NCI-H2107 treated with DMSO at 0.1 percent for 48 hours (cell line): ENCODE measurements at regions not wholly inside any gene's neighbourhood (a gene's known extent, or its start where the extent isn't known, plus 50 kb on each side); places are given as distances from the start of the nearest gene placed in this dataset.
A peak's percentile ranks its signal among the peaks of the same experiment; 100 is the strongest.

Experiments used
- DNase-seq: peaks from one replicate; lab custom pipeline; 2025; ENCODE audit not compliant: unreplicated experiment; lab: John Stamatoyannopoulos, UW

DNA sequence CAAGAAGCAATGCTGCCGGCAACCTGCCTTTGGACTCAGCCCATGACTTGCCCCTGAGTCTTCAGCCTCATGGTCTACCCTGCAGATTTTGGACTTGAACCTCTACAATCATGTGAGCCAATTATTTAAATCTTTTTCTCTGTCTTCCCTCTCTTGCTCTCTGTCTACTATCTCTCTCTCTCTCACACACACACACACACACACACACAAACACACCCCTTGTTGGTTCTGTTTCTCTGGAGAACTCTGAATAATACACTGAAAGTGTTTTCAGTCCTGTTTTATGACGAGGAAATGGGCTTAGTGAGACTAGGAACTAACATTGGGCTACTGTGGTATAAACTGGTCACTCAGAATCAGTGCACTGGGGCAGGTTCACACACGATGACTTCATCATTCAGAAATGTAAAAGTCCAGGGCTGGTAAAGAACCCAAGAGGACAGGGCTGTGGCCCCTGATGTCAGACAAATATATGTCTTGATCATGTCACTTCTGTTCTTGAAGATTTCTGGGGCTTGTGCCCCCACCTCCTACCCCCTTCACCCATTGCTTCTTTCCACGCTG is 266.1 kb upstream of the SIX2 start:
- DNase-seq, result no peak

DNA sequence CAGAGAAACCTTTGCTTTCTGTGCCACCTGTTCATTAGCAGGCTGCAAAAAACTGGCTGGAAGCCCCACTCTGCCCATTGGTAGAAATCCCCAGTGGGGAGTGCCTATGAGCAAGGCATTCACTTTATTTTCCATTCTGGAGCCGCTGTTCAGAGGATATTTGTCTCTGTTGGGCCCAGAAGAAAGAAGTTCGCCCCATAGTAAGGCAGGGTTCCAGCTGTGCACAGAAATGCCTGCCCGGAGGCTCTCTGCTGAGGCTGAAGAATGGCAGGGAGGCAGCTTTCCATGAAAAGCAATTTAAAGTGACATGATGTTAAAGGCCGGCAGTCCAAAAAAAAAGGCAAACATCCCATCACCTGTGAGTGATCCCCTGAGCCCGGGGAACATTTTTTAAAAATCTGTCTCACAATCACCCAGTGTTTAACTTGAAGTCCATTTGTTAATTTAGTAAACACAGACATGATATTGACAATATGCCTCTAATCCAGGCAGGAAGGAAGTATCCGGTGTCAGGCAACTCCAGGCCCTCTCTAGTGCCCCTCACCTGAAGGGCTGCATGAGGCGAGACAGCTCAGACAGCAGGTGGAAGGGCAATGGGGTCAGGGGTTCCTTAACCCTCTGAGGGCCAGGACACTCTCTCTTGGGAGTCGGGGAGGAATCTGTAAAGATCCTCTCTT is 265.1 kb upstream of the SIX2 start:
- peak; percentile 47 for DNase-seq

DNA sequence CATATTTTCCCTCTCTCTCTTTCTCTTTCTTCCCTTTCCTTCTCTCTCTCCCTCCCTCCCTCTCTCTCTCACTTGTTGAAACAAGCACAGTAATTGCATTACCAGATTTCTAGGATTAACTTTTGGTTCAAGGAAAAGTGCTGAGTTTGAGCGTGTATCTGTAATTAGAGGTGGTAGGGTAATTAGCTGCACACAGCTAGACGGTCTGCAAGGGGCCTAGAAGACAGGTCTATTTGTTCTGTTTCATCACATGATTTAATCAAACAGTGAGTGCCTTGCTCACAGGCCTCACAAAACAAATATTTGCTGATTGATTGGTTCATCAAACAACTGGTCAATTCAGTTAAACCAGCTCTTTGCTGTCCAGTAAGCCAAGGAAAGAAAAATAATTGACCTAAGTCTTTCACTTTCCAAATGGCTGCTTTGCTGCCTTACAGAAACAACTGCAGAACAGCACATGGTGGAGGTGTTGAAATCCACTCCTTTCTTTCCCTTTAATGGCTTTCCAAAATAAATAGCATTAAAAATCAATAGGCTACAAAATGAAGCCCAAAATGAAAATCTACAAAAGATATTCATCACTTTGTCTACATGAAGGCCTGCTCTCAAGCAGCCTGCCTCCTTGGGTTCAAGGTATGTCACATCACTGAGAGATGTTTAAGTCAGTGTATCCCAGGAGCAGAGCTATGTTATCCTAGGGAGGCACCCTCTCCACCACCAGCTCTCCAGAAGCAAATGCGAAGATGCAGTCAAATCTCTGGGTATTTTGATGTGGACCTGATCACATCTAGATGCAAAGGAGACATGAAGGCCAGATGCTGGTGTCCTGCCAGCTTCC is 264.4 kb upstream of the SIX2 start:
- no peak for DNase-seq

DNA sequence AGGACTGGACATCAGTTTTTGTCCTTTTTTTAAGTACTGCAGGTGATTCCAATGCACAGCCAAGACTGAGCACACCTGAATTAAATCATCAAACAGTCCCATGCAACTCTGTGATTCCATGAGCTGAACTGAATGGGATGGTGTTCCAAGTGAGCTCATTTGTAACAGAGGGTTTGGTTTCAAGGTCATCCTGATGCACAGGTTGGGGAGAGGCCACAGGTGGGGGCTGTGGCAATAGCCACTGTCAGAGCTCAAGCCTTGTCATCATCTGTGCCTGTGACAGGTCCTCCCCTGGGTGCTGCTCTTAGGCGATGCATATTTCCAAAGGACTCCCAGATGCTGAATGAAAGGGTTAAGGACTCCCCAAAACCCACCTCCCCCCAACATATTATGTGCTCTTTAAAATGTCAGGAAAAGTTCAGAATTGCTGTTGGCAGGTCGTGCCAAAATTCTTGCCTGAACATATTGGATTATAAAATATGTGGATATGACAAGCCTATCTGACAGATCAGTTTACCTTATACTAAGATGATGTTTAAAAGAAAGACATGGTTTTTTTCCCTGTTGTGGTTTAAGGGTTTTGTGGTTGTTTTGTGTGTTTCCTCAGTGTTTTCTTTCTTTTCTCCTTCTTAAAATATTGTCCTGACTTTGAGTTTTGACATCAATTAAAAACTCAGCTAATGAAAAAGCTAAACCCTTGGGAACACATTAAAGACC is 263.5 kb upstream of the SIX2 start:
- DNase-seq, result no peak

DNA sequence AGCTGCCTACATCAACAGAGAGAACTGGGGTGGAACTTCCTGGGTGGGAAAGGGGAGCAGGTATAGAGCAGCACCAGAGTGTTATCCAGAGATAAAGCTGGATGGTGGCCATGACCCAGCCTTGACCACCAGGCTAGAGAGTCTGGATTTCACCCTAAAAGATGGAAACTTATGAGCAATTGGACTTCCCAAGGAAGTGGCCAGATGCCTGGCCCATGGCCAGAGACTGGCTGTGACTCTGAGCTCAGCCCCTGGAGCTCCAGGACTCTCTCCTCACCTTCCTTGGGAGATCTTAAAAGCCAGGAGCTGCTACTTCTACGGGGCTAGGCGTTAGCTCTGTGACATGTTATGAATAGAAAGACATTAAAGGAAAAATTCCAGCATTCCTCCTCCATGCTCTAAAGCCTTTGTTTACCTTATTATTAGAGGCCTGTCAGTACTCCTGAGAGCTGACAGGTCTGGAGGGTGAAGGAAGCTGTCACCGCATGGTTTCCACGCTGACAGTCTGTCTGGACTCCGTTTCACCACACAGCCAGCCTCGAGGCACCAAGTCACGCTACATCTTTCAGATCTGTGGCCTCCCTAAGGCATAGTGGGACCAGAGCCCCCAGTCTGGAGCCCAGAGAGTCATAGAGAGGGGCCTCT is 260.0 kb upstream of the SIX2 start:
- DNase-seq, result no peak

DNA sequence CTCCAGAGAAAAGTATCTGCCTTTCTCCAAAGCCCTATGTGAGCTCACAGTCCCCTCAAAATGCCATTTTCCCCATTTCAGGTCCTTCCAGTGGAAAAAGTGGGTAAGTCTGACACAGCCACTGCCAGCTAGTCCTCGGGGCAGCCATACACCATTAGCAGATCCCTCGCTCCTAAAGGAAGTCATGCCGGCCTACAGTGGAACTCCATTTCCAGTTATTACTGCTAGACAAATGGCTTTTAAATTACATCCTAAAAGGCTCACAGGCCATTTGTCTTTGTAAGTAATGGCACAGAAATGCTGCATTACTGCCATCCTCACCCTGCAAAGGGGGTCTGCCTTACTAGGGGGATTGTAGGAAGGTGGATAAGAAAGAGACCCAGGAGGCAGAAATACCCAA is 259.4 kb upstream of the SIX2 start:
- no peak for DNase-seq

DNA sequence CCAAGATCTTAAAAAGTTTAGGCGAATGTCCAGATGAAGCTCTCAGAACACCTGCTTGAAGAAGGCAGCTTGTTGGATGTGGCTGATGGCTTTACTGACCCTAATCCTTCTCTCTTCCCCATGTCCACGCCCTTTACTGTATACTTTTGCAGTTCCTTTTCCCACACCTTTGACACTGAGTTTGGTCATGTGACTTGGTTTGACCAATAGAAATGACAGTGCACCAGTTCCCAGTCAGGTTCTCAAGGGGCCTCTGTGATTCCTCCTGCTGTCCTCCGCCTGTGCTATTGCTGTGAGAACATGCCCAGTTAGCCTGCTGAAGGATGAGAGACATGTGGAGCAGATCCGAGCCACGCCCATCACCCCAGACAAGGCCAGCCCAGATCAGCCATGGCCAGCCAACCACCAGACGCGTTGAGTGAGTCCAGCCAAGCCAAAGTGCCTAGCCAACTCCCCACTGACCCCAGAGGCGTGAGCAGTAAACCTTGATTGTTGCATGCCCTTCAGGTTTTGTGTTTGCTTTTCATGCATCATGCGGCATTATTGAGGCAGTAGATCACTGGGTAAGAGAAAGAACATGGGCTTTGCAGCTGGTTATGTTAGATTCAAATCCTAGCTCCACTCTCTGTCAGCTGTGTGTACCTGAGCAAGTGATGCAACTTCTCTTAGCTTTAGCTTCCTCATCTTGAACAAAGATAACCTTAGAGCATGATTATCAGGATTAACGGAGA is 258.0 kb upstream of the SIX2 start:
- DNase-seq, result no peak

DNA sequence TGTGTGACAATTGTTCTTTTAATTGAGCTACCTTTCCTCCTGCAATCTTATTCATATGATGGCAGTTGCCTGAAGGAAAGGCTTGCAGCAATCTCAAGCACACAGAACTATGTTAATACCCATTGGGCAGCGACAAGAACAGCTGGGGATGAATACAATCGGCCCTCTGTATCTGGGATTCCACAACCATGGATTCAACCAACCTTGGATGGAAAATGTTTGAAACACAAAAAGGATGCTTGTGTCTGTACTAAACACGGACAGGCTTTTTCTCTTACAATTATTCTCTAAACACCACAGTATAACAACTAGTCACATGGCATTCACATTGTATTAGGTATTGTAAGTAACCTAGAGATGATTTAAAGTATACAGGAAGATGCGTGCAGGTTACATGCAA is 256.1 kb upstream of the SIX2 start:
- DNase-seq, result no peak

DNA sequence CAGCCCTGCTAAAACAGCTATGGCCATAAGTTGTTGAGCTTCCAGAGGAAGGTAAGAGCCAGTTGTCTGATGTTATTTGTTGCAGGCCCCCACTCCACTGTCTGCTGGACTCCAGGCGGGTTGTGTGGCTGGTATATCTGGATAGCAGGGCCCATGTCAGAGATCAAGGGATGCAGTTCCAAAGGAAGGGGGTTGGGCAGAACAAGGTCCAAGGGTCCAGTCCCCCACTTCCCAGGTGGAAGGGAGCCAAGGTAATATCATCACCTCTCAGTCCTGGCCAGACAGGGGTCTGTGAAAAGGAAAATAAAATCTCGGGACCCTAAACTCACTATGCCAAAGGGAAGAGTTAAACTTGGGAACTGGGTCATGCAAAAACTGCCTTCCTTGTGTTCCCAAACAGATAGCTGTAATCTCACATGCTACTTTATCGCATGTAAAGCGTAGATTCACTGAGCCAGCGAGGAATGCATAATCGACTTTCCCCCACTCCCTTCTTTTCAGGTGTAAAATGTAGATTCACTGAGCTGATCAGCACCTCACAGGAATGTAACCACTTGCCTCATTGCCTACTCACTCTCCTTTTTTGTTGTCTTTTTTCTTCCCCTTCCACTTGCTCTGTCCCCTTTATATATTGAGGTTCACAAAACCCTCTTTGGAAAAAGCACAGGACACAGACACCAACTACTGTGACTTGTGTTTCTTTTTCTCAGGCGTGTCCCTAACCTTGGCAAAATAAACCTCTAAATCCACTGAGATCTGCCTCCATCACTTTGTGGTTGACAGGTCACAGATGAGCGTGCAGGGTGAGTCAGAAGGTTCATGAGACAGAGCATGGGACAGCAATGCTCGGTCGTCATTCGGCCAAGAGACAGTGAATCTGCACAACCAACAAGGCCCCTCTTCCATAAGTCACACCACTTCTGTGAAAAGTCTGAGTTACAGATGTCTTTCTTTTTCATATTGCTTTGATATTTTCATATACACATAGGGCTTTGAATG is 255.3 kb upstream of the SIX2 start:
- DNase-seq, result no peak

DNA sequence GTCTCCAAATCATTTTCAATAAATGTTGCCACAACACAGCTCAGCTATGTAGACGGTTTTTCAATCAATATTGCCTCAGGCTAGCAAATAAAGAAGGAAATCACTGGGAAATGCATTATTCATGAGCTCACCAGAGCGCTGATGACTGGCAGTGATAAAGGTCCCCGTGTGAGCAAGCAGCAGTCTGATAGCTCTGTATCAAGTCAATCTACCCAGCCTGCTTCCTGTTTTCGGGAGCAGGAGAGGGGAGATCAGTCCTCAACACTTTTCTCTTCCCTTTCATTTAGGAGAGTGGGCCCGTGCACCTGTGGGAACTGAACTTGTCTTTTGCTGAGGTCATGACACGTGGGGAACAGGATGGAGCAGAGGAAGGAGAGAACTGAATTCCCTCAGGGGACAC is 253.9 kb upstream of the SIX2 start:
- no peak for DNase-seq

DNA sequence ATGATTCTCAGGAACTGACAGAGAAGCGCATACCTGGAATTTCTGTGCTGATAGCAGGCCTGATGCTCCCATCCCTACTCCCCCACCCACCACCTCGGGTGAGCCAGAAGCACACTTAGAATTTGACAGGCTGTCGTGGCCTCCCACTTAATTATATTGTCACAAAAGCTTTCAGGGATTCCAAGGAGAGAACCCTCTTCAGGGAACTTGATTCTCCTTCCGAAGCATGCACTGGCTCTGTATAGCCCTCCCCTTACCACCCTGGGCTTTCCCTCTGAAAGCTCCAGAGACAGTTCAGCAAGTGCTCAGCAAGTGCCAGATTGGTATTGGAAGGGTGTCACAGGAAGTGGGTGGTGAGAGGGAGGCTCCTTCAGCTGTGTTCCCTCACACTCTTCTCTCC is 252.5 kb upstream of the SIX2 start:
- no peak for DNase-seq

DNA sequence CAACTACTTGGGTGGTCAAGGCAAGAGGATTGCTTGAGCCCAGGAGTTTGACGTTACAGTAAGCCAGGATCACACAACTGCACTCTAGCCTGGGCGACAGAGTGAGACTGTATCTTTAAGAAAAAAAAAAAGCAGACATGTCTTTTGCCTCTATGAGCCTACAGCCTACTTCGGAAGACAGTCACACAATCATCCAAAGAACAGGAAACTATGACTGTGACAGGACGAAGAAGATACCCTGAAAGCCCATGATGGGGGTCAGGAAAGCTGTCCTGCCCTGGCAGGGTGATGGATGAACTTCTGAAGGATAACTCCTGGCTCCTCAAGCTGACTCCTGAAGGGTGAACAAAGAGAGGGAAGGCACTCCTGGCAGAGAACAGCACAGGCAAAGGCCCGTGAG is 251.7 kb upstream of the SIX2 start:
- no peak for DNase-seq

DNA sequence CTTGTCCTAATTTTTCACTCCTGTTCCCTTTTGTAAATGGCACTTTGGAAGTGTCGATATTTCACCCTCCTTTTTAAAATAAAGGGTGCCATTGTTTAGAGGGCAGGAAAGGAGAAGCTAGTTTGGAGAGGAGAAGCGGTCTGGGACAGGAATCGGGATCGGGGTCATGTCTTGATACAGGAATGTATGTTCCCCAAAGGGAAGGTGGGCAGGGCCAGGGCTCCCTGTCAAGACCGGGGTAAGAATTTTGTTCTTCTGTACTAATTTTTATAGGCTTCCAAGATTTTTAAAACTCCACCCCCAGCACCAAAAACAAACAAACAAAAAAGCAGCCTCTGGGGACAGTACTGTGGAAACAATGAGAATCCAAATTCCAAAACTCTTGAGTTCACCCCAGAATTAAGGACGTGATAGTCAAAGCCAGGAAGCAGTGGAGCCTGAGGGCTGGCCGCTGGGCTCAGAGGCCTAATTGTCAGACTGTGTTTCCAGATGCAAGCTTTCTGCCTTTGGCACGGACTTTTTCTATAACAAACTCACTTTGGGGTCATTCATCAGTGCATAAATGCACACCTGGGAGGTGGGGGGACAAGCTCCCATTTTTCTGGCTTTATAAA is 250.4 kb upstream of the SIX2 start:
- DNase-seq, result no peak

DNA sequence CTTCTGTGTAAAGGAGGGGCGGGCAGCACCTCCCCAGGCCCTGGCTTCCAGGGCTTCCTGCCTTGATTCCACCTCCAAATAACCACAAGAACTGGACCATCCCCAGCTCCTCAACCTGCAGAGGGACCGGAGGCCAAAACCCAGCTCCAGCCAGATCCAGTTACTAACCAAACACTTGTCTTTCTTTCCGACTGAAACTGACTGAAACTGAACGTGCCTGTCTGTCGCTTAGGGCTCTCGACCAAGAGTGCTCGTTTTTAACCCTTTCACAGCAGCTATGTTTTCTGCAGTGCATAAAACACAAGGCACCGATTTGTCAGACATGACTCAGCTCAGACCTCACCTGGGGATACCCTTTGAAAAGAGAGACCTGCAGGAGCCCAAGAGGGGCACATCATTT is 249.9 kb upstream of the SIX2 start:
- peak; percentile 94 for DNase-seq

DNA sequence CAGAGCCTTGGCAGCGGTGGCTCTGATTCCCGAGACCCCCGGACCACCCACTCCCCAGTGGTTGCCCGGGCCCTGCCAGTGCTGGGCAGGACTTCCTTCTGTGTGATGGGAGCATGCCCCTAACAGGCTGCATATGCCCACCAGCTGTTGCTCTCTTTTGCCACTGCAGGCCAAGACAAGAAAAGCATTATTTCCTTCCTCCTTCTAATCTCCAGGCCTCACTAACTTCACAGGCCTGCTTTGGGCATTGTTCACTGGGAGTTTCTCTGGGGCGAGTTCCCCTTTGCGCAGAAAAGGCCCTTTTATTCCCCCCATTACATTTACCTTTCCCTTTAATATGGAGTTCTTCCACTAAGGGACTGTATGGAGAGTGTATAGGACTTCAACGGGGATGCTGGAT is 249.1 kb upstream of the SIX2 start:
- DNase-seq, result no peak

DNA sequence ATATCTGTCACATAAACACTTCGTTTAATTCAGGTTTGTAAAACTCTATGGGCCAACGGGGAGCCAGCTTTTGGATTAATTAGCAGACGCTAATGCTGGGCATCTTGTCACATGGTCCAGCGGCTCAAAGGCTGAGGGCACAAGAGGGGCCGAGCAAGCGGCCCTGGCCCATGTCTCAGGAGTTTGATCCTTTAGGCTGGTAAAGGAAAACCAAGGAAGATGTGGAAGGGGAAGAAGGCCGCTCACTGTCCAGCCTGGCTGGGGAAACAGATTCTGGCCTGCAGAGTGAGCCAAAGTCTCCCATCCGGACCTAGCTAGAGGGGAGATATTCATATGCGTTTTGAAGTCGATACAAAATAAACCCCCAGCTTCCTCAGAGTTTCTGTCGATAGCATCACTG is 248.6 kb upstream of the SIX2 start:
- no peak for DNase-seq

DNA sequence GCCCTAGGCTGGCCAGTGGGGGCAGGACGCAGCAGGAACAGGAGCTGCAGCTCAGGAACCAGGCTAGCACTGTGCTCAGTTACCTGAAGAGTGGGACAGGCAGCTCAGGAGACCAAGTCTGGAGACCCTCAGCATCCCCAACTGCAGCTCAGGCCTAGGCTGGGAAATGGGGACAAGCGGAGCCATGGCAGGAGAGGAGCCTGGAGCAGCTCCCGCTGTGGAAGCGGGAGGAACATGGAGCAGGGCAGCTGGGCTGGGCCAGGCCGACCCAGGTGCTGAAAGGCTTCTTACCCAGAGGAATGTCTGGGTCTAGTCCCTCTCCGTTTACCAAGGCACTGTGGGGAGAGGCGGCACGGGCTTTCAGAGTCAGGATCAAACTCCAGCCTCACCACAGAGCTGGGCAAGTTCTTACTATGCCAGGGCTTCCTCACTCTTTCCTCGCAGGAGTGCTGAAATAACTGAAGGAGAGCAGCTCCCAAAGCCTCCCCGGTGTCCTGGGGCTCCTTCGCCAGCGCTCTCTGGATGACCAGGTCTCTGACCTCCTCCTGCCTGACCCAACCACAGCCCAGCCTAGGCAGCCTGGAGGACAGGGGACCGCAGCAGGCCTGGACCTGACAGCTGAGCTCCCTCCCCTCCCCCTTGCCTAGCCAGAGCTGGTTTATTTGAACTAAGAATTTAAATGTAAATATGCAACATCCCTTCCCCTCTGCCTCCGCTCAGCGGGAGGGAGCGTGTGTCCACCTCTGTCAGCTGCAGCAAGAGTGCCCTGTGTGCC is 247.8 kb upstream of the SIX2 start:
- DNase-seq, result no peak

DNA sequence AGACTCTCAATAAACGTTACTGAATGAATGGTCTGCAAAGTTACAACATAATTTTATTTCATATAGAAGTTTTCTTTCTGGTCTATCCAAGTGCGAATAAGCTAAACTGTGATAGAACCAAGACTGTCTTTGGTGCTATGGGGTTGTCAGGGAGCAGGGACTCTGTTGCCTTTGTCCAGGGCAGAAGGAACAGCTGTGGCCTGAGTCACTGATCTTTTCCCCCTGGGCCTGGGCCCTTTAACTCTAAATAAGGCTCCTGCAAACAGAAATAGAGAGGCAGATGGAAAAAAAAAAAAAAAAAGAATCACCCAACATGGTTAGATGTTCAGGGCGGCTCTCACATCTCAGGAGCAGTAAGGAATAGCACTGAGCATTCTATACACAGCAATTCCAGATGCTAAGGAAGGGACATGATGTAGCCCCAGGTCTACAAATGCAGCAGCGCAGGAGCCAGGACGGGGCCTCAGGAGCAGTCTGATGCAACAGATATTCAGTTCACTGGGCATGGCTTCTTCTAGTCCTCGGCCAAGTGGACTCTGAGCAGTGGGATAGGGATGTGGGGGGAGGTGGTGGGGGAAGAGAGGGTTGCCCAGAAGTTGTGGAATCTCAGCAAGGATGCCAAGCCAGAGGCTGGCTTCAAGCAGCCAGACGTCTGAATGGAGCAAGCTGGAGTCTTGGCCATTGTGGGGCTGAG is 247.1 kb upstream of the SIX2 start:
- no peak for DNase-seq
